Gastrocnemius medialis (tissue), 4 donors: ENCODE measurements at regions not wholly inside any gene's neighbourhood (a gene's known extent, or its start where the extent isn't known, plus 50 kb on each side); places are given as distances from the start of the nearest gene placed in this dataset.

Experiments used
- ATAC-seq, 2 donors: fragments of 150-250 bp; one replicate each; pipeline ENCODE4 v1.9.1; 2016
- DNase-seq, 2 donors: peaks; one replicate each; pipeline ENCODE4 v3.0.0-alpha.2; 2019
- H3K27ac ChIP-seq, 4 donors: fragments of 200-600 bp; sonication (generic); 1 replicate in 1 of 4; 2 replicates in 3 of 4; pipeline ENCODE4 v1.5.1; 2016 to 2018; ENCODE audit warnings: mild to moderate bottlenecking in 2 of 4, moderate library complexity in 1 of 4
- H3K27me3 ChIP-seq, 3 donors: fragments of 200-600 bp; sonication (generic) in 2 of 3; 1 replicate in 1 of 3; 2 replicates in 2 of 3; pipeline versions ENCODE4 v1.5.1 to v1.6.0; 2016 to 2019; ENCODE audit warnings: mild to moderate bottlenecking in 1 of 3, moderate library complexity in 1 of 3
- H3K36me3 ChIP-seq, 2 donors: fragments of 200-600 bp; sonication (generic) in 1 of 2; one replicate each; pipeline ENCODE4 v1.5.1; 2017 to 2018
- H3K4me1 ChIP-seq, 2 donors: fragments of 200-600 bp; sonication (generic) in 1 of 2; one replicate each; pipeline ENCODE4 v1.5.1; 2016 to 2017; ENCODE audit warnings: mild to moderate bottlenecking in 2 of 2
- H3K4me3 ChIP-seq, 4 donors: fragments of 200-600 bp; sonication (generic) in 3 of 4; 1 replicate in 1 of 4; 2 replicates in 3 of 4; pipeline ENCODE4 v1.5.1; 2016 to 2019; ENCODE audit warnings: mild to moderate bottlenecking in 2 of 4
- H3K9me3 ChIP-seq, 3 donors: fragments of 200-600 bp; sonication (generic) in 2 of 3; 1 replicate in 1 of 3; 2 replicates in 2 of 3; pipeline ENCODE4 v1.5.1; 2016 to 2019
- POLR2A ChIP-seq, 2 donors: fragments of 450-650 bp; IDR thresholded peaks; one replicate each; pipeline ENCODE4 v1.6.1; 2017; ENCODE audit warnings: antibody characterized with exemption in 2 of 2, mild to moderate bottlenecking in 2 of 2, moderate library complexity in 2 of 2
- in situ Hi-C, 4 donors: fragments of 200-750 bp; cut with MboI; loops; one replicate each; pipeline versions ENCODE4 v1.15.0 to v1.8.0; 2017; ENCODE audit warnings: low sequenced_read_pairs in 4 of 4
- intact Hi-C: fragments of 100-400 bp; cut with DNase I; formaldehyde crosslinking; loops from one replicate; pipeline ENCODE4 v1.15.1; 2023; ENCODE audit warnings: low total_unique reads
- TF ChIP-seq, protein P1 (sequence below), 5 experiments: fragments of 450-650 bp in 3 of 5; fragments of 200-600 bp in 2 of 5; sonication (generic) in 2 of 5; IDR thresholded peaks in 4 of 5; conservative IDR thresholded peaks in 1 of 5; 1 replicate in 4 of 5; 2 replicates in 1 of 5; pipeline ENCODE4 v1.5.1; 2016 to 2019; ENCODE audit warnings: antibody characterized with exemption in 5 of 5, mild to moderate bottlenecking in 3 of 5, moderate library complexity in 3 of 5

DNA sequence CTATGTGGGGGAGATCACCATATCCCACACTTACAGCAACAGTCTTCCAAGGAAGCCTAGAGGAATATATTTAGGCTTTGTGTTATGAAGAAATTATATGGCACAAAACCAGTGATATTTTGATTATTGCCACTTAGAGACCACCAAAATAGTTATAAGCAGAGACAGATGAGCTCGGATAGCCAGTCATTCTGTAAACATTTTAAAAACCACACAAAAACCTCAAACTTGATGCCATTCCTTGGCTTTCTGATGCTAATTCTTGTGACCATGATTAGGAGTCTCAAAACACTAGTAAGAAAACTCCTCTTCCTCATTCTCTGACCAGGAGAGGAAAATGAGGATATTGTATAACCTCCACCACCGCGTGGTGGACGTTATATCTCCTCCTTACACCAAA is 496.4 kb downstream of the FOXO1 start:
- intact Hi-C loops, result no loop called here

DNA sequence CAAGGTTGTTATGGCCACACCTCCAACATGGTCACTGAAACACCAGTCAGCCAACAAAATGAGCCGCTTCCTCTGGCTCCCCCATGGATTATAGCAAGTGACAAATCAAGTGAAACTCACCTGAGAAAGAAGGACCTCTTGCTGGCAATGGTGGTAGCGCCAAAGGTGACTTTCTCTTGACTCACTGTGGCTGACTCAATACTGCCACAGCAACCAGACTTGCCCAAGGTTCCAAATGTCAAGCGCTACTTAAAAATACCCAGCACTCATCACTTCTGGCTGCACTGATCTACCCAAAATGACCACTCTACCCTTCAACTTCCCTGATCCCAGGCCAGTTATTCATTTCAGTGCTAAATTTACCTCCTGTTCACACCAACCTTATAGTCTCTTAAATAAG is 495.5 kb downstream of the FOXO1 start:
- Histone ChIP-seq H3K36me3 (no peaks in the 10 kb centered on the region), H3K27ac (no peak overlapping the region), H3K9me3 (no peaks in the 10 kb centered on the region), H3K4me3 (no peak overlapping the region), H3K27me3 (no peaks in the 10 kb centered on the region), H3K4me1 (peaks cover 0 to 4% of the 10 kb centered on the region in 2 donors)
- DNase-seq (no peak), ATAC-seq (no peak)
- intact Hi-C loops, result no loop called here
- in situ Hi-C loops, result no loop called here
- TF ChIP-seq POLR2A (IDR thresholded peaks at IDR 0.05), result no peak
- TF ChIP-seq, protein P1, sequence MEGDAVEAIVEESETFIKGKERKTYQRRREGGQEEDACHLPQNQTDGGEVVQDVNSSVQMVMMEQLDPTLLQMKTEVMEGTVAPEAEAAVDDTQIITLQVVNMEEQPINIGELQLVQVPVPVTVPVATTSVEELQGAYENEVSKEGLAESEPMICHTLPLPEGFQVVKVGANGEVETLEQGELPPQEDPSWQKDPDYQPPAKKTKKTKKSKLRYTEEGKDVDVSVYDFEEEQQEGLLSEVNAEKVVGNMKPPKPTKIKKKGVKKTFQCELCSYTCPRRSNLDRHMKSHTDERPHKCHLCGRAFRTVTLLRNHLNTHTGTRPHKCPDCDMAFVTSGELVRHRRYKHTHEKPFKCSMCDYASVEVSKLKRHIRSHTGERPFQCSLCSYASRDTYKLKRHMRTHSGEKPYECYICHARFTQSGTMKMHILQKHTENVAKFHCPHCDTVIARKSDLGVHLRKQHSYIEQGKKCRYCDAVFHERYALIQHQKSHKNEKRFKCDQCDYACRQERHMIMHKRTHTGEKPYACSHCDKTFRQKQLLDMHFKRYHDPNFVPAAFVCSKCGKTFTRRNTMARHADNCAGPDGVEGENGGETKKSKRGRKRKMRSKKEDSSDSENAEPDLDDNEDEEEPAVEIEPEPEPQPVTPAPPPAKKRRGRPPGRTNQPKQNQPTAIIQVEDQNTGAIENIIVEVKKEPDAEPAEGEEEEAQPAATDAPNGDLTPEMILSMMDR (IDR thresholded peaks at IDR 0.05 in 4 of 5, conservative IDR thresholded peaks at IDR 0.05 in 1 of 5), result no peak

More for the DNA sequence above, 496.4 kb downstream of the FOXO1 start:
- H3K27me3 ChIP-seq, result no peaks in the 10 kb centered on the region
- TF ChIP-seq, protein P1 (IDR thresholded peaks at IDR 0.05 in 4 of 5, conservative IDR thresholded peaks at IDR 0.05 in 1 of 5), result no peak
- TF ChIP-seq POLR2A (IDR thresholded peaks at IDR 0.05), result no peak
- in situ Hi-C loops, result no loop called here
- no peak overlapping the region for H3K4me3 ChIP-seq
- H3K9me3 ChIP-seq, result no peaks in the 10 kb centered on the region
- DNase-seq, result no peak
- no peaks in the 10 kb centered on the region for H3K36me3 ChIP-seq
- H3K4me1 ChIP-seq, result peaks cover 0 to 1% of the 10 kb centered on the region in 2 donors
- no peak overlapping the region for H3K27ac ChIP-seq
- no peak for ATAC-seq

DNA sequence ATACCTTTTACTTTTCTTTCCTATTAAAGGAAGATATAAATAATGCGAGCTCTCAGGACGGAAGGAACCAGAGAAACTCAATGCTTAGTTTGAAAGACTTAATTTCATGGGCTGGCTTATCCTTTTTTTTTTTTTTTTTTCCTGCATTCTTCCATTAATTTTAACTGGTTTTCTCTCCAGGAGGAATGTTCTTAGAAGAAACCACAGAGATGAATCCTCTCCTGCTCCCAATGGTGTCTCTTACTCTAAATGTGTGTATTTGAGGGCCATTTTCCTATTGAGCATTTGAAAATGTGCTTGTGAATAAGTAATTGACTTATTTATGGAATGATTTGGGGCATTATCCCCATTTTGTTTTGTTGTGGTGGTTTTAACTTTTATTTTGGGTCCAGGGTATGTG is 494.9 kb downstream of the FOXO1 start:
- TF ChIP-seq POLR2A (IDR thresholded peaks at IDR 0.05), result no peak
- TF ChIP-seq, protein P1 (IDR thresholded peaks at IDR 0.05 in 4 of 5, conservative IDR thresholded peaks at IDR 0.05 in 1 of 5), result no peak
- Histone ChIP-seq H3K27ac (no peak overlapping the region), H3K27me3 (no peaks in the 10 kb centered on the region), H3K4me1 (peaks cover 0 to 4% of the 10 kb centered on the region in 2 donors), H3K36me3 (no peaks in the 10 kb centered on the region), H3K9me3 (no peaks in the 10 kb centered on the region), H3K4me3 (no peak overlapping the region)
- no peak for ATAC-seq
- in situ Hi-C loops, result no loop called here
- intact Hi-C loops, result no loop called here
- DNase-seq, result no peak

DNA sequence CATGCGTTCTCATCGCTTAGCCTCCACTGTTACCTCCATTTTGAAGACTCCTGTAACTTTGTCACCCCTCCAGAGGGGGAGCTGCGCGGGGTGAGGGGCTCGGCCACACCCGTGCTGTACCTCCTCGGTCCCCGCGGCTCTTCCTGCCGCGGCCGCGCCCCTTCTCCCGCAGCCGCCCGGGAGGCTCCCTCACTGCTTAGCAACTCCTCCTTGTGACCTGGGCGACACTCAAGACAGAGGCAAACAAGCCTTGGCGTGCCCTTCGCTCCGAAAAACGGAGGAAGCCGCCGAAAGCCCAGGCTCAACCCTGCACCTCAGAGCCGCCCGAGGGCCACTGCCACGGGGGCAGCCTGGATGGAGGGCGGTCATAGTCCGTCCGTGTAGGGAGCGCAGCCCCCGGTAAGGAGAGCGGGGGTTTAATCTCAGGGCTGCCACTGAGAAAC is 494.3 kb downstream of the FOXO1 start:
- ATAC-seq, result no peak
- DNase-seq, result no peak
- Histone ChIP-seq H3K36me3 (no peaks in the 10 kb centered on the region), H3K4me3 (no peak overlapping the region), H3K9me3 (no peaks in the 10 kb centered on the region), H3K27ac (no peak overlapping the region), H3K27me3 (no peaks in the 10 kb centered on the region), H3K4me1 (peaks cover 0 to 4% of the 10 kb centered on the region in 2 donors)
- TF ChIP-seq POLR2A (IDR thresholded peaks at IDR 0.05), result no peak
- TF ChIP-seq, protein P1 (IDR thresholded peaks at IDR 0.05 in 4 of 5, conservative IDR thresholded peaks at IDR 0.05 in 1 of 5), result no peak
- in situ Hi-C loops (no loop called here), intact Hi-C loops (no loop called here)

DNA sequence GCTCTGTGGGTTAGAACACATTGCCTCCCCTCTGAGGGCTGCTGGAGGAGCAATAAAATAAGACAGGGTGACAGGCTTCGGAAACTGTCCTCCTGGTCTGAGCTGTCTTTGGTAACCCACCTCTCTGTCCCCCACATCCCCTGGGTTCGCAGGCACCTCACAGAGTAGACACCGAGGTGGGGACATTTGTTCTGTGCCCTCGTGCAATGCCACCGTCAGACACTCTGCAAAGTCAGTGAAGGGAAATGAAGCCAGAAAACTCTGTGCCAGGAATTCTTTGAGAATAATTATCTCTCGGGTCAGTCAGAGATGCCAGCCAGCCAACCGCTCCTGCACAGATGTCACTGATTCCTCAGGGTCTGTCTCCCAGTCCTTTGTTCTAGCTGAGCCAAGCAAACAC is 493.6 kb downstream of the FOXO1 start:
- intact Hi-C loops, result no loop called here
- TF ChIP-seq POLR2A (IDR thresholded peaks at IDR 0.05), result no peak
- TF ChIP-seq, protein P1 (IDR thresholded peaks at IDR 0.05 in 4 of 5, conservative IDR thresholded peaks at IDR 0.05 in 1 of 5), result no peak
- Histone ChIP-seq H3K4me1 (peaks cover 0 to 4% of the 10 kb centered on the region in 2 donors), H3K9me3 (no peaks in the 10 kb centered on the region), H3K27ac (no peak overlapping the region), H3K27me3 (no peaks in the 10 kb centered on the region), H3K4me3 (no peak overlapping the region), H3K36me3 (no peaks in the 10 kb centered on the region)
- DNase-seq, result no peak
- no peak for ATAC-seq
- in situ Hi-C loops, result no loop called here
